HCT116 (cell line): ENCODE measurements at regions not wholly inside any gene's neighbourhood (a gene's known extent, or its start where the extent isn't known, plus 50 kb on each side); places are given as distances from the start of the nearest gene placed in this dataset.

Experiments
- ATAC-seq: fragments of 200-7000 bp; cut with Tn5 transposase; 2 replicates; pipeline ENCODE4 v1.9.1; 2020; ENCODE audit warnings: mild to moderate bottlenecking, moderate library complexity
- BruUV-seq: library from RNA; stranded (reverse); fragments of 400-500 nt; replicated peaks from 2 replicates; lab custom pipeline; 2021; lab: Mats Ljungman, UMichigan
- CTCF ChIA-PET: fragments of 300-600 bp; sonication (Branson Sonifier 250); formaldehyde crosslinking; loops from one replicate; lab custom pipeline; 2021; ENCODE audit warnings: antibody characterized with exemption; lab: Charles Lee
- POLR2A ChIA-PET: fragments of 300-600, 350-600 bp; sonication (Branson Sonifier 250); formaldehyde crosslinking; loops from one replicate; lab custom pipeline; 2021; ENCODE audit warnings: antibody characterized with exemption; lab: Charles Lee
- RAD21 ChIA-PET, 2 experiments: fragments of 300-600 bp; sonication (Branson Sonifier 250); formaldehyde crosslinking; loops; one replicate each; lab custom pipeline; 2023; ENCODE audit warnings: low total read pairs in 2 of 2; ENCODE audit not compliant: uncharacterized antibody in 2 of 2, unreplicated experiment in 2 of 2, low non-redundant PET in 1 of 2; lab: Charles Lee
- DNase-seq: peaks from one replicate; pipeline ENCODE4 v3.0.0-alpha.2; 2010; ENCODE audit warnings: low read depth, low spot score
- H2AFZ ChIP-seq: fragments of 200-600 bp; shearing (Covaris generic), sonication (generic); 2 replicates; pipeline ENCODE4 v1.6.1; 2017; ENCODE audit warnings: low read depth, mixed run types, mixed read lengths, antibody characterized with exemption, low read length; ENCODE audit not compliant: poor library complexity, severe bottlenecking
- H3K27ac ChIP-seq: 2 replicates; pipeline ENCODE4 v1.5.1; 2012; ENCODE audit warnings: low read depth, low read length
- H3K27me3 ChIP-seq: fragments of 200-600 bp; sonication (generic); 2 replicates; pipeline ENCODE4 v1.6.1; 2016; ENCODE audit warnings: mixed run types, low read length, mixed read lengths; ENCODE audit not compliant: insufficient read depth
- H3K36me3 ChIP-seq, 2 experiments: fragments of 200-500 bp in 1 of 2; fragments of 200-600 bp in 1 of 2; sonication (Bioruptor generic) in 1 of 2; sonication (generic) in 1 of 2; 2 replicates each; pipeline versions ENCODE4 v1.5.1 to v1.6.1; 2014 to 2016; ENCODE audit warnings: low read length in 2 of 2, inconsistent platforms in 1 of 2, mixed read lengths in 1 of 2, mixed run types in 1 of 2; ENCODE audit not compliant: insufficient read depth in 2 of 2, control insufficient read depth in 1 of 2
- H3K4me1 ChIP-seq, 2 experiments: fragments of 200-600 bp in 1 of 2; sonication (generic) in 1 of 2; 2 replicates each; pipeline versions ENCODE4 v1.5.1 to v1.6.1; 2012 to 2017; ENCODE audit warnings: low read length in 2 of 2, inconsistent platforms in 1 of 2, mild to moderate bottlenecking in 1 of 2, mixed read lengths in 1 of 2, mixed run types in 1 of 2, moderate library complexity in 1 of 2; ENCODE audit not compliant: insufficient read depth in 2 of 2, control insufficient read depth in 1 of 2
- H3K4me2 ChIP-seq: fragments of 200-600 bp; sonication (generic); 2 replicates; pipeline ENCODE4 v1.6.1; 2017; ENCODE audit warnings: mixed run types, low read length, mixed read lengths
- H3K4me3 ChIP-seq, 2 experiments: fragments of 200-600 bp in 1 of 2; sonication (generic) in 1 of 2; replicated peaks in 1 of 2; 2 replicates each; pipeline ENCODE4 v1.5.1; 2011 to 2016; ENCODE audit warnings: low read length in 2 of 2, control low read depth in 1 of 2, low read depth in 1 of 2, mild to moderate bottlenecking in 1 of 2, mixed read lengths in 1 of 2, mixed run types in 1 of 2
- H3K79me2 ChIP-seq: fragments of 200-600 bp; sonication (generic); 2 replicates; pipeline ENCODE4 v1.6.1; 2017; ENCODE audit warnings: mild to moderate bottlenecking, mixed run types, low read length, moderate library complexity, mixed read lengths; ENCODE audit not compliant: insufficient read depth
- H3K9ac ChIP-seq: fragments of 200-600 bp; sonication (generic); 2 replicates; pipeline ENCODE4 v1.6.1; 2016; ENCODE audit warnings: low read length, mixed read lengths
- H3K9me2 ChIP-seq: fragments of 200-600 bp; sonication (generic), shearing (Covaris generic); 2 replicates; pipeline ENCODE4 v1.6.1; 2017; ENCODE audit warnings: mixed run types, mild to moderate bottlenecking, moderate library complexity; ENCODE audit not compliant: insufficient read depth
- H3K9me3 ChIP-seq, 2 experiments: fragments of 200-500 bp in 1 of 2; fragments of 200-600 bp in 1 of 2; sonication (Bioruptor generic) in 1 of 2; sonication (generic) in 1 of 2; 2 replicates each; pipeline ENCODE4 v1.6.1; 2014 to 2017; ENCODE audit warnings: low read length in 2 of 2, mixed read lengths in 2 of 2, inconsistent platforms in 1 of 2, low read depth in 1 of 2, mild to moderate bottlenecking in 1 of 2, mixed run types in 1 of 2, moderate library complexity in 1 of 2; ENCODE audit not compliant: control insufficient read depth in 1 of 2, insufficient read depth in 1 of 2
- H4K20me1 ChIP-seq: fragments of 200-600 bp; sonication (generic), shearing (Covaris generic); 2 replicates; pipeline ENCODE4 v1.6.1; 2017; ENCODE audit warnings: mixed run types, mild to moderate bottlenecking, moderate library complexity; ENCODE audit not compliant: insufficient read depth
- CBX3 ChIP-seq: IDR thresholded peaks from 2 replicates; pipeline ENCODE4 v1.6.1; 2012; ENCODE audit warnings: low read depth
- CEBPB ChIP-seq: IDR thresholded peaks from 2 replicates; pipeline ENCODE4 v1.6.1; 2012; ENCODE audit warnings: low read depth
- EGR1 ChIP-seq: IDR thresholded peaks from 2 replicates; pipeline ENCODE4 v1.6.1; 2012; ENCODE audit warnings: low read depth
- ELF1 ChIP-seq: IDR thresholded peaks from 2 replicates; pipeline ENCODE4 v1.6.1; 2012; ENCODE audit warnings: low read depth, borderline replicate concordance
- EZH2 ChIP-seq: fragments of 200-600 bp; sonication (generic); IDR thresholded peaks from 2 replicates; pipeline ENCODE4 v1.6.1; 2017; ENCODE audit warnings: antibody characterized with exemption, mixed run types
- EZH2phosphoT487 ChIP-seq: fragments of 200-600 bp; IDR thresholded peaks from 2 replicates; pipeline ENCODE4 v1.6.1; 2018; ENCODE audit warnings: antibody characterized with exemption, borderline replicate concordance
- POLR2A ChIP-seq: IDR thresholded peaks from 2 replicates; pipeline ENCODE4 v1.7.0; 2011; ENCODE audit warnings: borderline replicate concordance; ENCODE audit not compliant: insufficient read depth, insufficient read length; ENCODE audit errors: extremely low read depth
- POLR2AphosphoS5 ChIP-seq: IDR thresholded peaks from 2 replicates; pipeline ENCODE4 v1.6.1; 2011; ENCODE audit warnings: mild to moderate bottlenecking, low read depth, low read length, moderate library complexity
- SIN3A ChIP-seq: IDR thresholded peaks from 2 replicates; pipeline ENCODE4 v1.6.1; 2012; ENCODE audit warnings: low read depth
- SP1 ChIP-seq: IDR thresholded peaks from 2 replicates; pipeline ENCODE4 v1.6.1; 2012; ENCODE audit warnings: low read depth
- SRF ChIP-seq: IDR thresholded peaks from 2 replicates; pipeline ENCODE4 v1.6.1; 2012; ENCODE audit warnings: low read depth
- TCF7L2 ChIP-seq: IDR thresholded peaks from 2 replicates; pipeline ENCODE4 v1.7.0; 2011; ENCODE audit warnings: borderline replicate concordance, inconsistent platforms; ENCODE audit not compliant: insufficient read depth, insufficient read length; ENCODE audit errors: extremely low read depth
- YY1 ChIP-seq: IDR thresholded peaks from 2 replicates; pipeline ENCODE4 v1.6.1; 2011; ENCODE audit warnings: low read length, low read depth, moderate library complexity, mild to moderate bottlenecking; ENCODE audit not compliant: insufficient replicate concordance; ENCODE audit errors: extremely low read depth
- ZFX ChIP-seq: fragments of 450-650 bp; IDR thresholded peaks from 2 replicates; pipeline ENCODE4 v1.6.1; 2017
- ZNF274 ChIP-seq: fragments of 200-500 bp; sonication (Bioruptor generic); IDR thresholded peaks from 2 replicates; pipeline ENCODE4 v1.6.1; 2014; ENCODE audit warnings: mild to moderate bottlenecking, low read depth, low read length, inconsistent platforms
- intact Hi-C: fragments of 100-400 bp; cut with micrococcal nuclease; formaldehyde crosslinking; loops from 2 replicates; pipeline ENCODE4 v1.10.0; 2022
- TF ChIP-seq, protein P1 (sequence below): IDR thresholded peaks from 2 replicates; pipeline ENCODE4 v1.6.1; 2012; ENCODE audit warnings: low read depth
- TF ChIP-seq, protein P2 (sequence below): IDR thresholded peaks from 2 replicates; pipeline ENCODE4 v1.6.1; 2012
- TF ChIP-seq, protein P3 (sequence below), 3 experiments: fragments of 200-600 bp in 1 of 3; sonication (generic) in 1 of 3; IDR thresholded peaks in 2 of 3; conservative IDR thresholded peaks in 1 of 3; 2 replicates each; pipeline ENCODE4 v1.5.1; 2012 to 2017; ENCODE audit warnings: low read depth in 2 of 3, low read length in 2 of 3, antibody characterized with exemption in 1 of 3, borderline replicate concordance in 1 of 3, control low read depth in 1 of 3, mild to moderate bottlenecking in 1 of 3, mixed read lengths in 1 of 3, mixed run types in 1 of 3, moderate library complexity in 1 of 3; ENCODE audit not compliant: insufficient read depth in 1 of 3
- TF ChIP-seq, protein P4 (sequence below): IDR thresholded peaks from 2 replicates; pipeline ENCODE4 v1.6.1; 2011; ENCODE audit warnings: mild to moderate bottlenecking, low read length, moderate library complexity; ENCODE audit not compliant: insufficient replicate concordance; ENCODE audit errors: extremely low read depth

- ChIA-PET POLR2A (no interaction called here), RAD21 (no interaction called here), CTCF (no interaction called here)
- H3K4me1 ChIP-seq: no peaks in the 10 kb centered on the region
- H3K27ac ChIP-seq: no peak overlapping the region
- BruUV-seq: no TSS peak
- no peaks in the 10 kb centered on the region for H3K36me3 ChIP-seq
- H3K27me3 ChIP-seq: no peaks in the 10 kb centered on the region
- no peak overlapping the region for H3K9ac ChIP-seq
- H3K9me3 ChIP-seq: no peaks in the 10 kb centered on the region
- no peaks in the 10 kb centered on the region for H3K9me2 ChIP-seq
- no peak overlapping the region for H3K4me3 ChIP-seq
- no peak overlapping the region for H2AFZ ChIP-seq
- DNase-seq (no peak), ATAC-seq (no peak)
- no peaks in the 10 kb centered on the region for H4K20me1 ChIP-seq
- H3K79me2 ChIP-seq: no peaks in the 10 kb centered on the region
- intact Hi-C loops: no loop called here
- H3K4me2 ChIP-seq: no peak overlapping the region
- TF ChIP-seq EZH2phosphoT487 (no peak), CBX3 (no peak), SP1 (no peak), EZH2 (no peak), POLR2A (no peak), SIN3A (no peak), ELF1 (no peak), EGR1 (no peak), ZNF274 (no peak), YY1 (no peak), TCF7L2 (no peak), POLR2AphosphoS5 (no peak), SRF (no peak), ZFX (no peak), CEBPB (no peak)
- TF ChIP-seq, protein P1, sequence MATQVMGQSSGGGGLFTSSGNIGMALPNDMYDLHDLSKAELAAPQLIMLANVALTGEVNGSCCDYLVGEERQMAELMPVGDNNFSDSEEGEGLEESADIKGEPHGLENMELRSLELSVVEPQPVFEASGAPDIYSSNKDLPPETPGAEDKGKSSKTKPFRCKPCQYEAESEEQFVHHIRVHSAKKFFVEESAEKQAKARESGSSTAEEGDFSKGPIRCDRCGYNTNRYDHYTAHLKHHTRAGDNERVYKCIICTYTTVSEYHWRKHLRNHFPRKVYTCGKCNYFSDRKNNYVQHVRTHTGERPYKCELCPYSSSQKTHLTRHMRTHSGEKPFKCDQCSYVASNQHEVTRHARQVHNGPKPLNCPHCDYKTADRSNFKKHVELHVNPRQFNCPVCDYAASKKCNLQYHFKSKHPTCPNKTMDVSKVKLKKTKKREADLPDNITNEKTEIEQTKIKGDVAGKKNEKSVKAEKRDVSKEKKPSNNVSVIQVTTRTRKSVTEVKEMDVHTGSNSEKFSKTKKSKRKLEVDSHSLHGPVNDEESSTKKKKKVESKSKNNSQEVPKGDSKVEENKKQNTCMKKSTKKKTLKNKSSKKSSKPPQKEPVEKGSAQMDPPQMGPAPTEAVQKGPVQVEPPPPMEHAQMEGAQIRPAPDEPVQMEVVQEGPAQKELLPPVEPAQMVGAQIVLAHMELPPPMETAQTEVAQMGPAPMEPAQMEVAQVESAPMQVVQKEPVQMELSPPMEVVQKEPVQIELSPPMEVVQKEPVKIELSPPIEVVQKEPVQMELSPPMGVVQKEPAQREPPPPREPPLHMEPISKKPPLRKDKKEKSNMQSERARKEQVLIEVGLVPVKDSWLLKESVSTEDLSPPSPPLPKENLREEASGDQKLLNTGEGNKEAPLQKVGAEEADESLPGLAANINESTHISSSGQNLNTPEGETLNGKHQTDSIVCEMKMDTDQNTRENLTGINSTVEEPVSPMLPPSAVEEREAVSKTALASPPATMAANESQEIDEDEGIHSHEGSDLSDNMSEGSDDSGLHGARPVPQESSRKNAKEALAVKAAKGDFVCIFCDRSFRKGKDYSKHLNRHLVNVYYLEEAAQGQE: no peak
- TF ChIP-seq, protein P2, sequence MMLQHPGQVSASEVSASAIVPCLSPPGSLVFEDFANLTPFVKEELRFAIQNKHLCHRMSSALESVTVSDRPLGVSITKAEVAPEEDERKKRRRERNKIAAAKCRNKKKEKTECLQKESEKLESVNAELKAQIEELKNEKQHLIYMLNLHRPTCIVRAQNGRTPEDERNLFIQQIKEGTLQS: no peak
- TF ChIP-seq, protein P3, sequence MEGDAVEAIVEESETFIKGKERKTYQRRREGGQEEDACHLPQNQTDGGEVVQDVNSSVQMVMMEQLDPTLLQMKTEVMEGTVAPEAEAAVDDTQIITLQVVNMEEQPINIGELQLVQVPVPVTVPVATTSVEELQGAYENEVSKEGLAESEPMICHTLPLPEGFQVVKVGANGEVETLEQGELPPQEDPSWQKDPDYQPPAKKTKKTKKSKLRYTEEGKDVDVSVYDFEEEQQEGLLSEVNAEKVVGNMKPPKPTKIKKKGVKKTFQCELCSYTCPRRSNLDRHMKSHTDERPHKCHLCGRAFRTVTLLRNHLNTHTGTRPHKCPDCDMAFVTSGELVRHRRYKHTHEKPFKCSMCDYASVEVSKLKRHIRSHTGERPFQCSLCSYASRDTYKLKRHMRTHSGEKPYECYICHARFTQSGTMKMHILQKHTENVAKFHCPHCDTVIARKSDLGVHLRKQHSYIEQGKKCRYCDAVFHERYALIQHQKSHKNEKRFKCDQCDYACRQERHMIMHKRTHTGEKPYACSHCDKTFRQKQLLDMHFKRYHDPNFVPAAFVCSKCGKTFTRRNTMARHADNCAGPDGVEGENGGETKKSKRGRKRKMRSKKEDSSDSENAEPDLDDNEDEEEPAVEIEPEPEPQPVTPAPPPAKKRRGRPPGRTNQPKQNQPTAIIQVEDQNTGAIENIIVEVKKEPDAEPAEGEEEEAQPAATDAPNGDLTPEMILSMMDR (IDR thresholded peaks at IDR 0.05 in 2 of 3, conservative IDR thresholded peaks at IDR 0.05 in 1 of 3; ENCODE audit: borderline replicate concordance in 1 of 3, insufficient read depth in 1 of 3, low read depth in 2 of 3, low read length in 2 of 3): no peak
- TF ChIP-seq, protein P4, sequence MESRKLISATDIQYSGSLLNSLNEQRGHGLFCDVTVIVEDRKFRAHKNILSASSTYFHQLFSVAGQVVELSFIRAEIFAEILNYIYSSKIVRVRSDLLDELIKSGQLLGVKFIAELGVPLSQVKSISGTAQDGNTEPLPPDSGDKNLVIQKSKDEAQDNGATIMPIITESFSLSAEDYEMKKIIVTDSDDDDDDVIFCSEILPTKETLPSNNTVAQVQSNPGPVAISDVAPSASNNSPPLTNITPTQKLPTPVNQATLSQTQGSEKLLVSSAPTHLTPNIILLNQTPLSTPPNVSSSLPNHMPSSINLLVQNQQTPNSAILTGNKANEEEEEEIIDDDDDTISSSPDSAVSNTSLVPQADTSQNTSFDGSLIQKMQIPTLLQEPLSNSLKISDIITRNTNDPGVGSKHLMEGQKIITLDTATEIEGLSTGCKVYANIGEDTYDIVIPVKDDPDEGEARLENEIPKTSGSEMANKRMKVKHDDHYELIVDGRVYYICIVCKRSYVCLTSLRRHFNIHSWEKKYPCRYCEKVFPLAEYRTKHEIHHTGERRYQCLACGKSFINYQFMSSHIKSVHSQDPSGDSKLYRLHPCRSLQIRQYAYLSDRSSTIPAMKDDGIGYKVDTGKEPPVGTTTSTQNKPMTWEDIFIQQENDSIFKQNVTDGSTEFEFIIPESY: no peak
Measured at GRCh38 chr11:128082574-128082973, 504.8 kb downstream of the ETS1 start.
